IPS-20b (cell line): ENCODE measurements at regions not wholly inside any gene's neighbourhood (a gene's known extent, or its start where the extent isn't known, plus 50 kb on each side); places are given as distances from the start of the nearest gene placed in this dataset.

ENCODE experiments used
- H3K27ac ChIP-seq: one replicate; pipeline ENCODE4 v1.5.1; 2013; ENCODE audit warnings: low read length
- H3K27me3 ChIP-seq: 2 replicates; pipeline ENCODE4 v1.6.1; 2013; ENCODE audit warnings: mild to moderate bottlenecking, low read length, inconsistent platforms; ENCODE audit not compliant: insufficient read depth
- H3K36me3 ChIP-seq: 2 replicates; pipeline ENCODE4 v1.6.1; 2013; ENCODE audit warnings: low read depth, mild to moderate bottlenecking, inconsistent platforms, low read length, moderate library complexity; ENCODE audit not compliant: insufficient read depth
- H3K4me1 ChIP-seq: 2 replicates; pipeline ENCODE4 v1.6.1; 2013; ENCODE audit warnings: mild to moderate bottlenecking, control low read depth, inconsistent platforms, low read length, moderate library complexity; ENCODE audit not compliant: insufficient read depth
- H3K4me3 ChIP-seq: 2 replicates; pipeline ENCODE4 v1.5.1; 2013; ENCODE audit warnings: mild to moderate bottlenecking, low read length, inconsistent platforms
- H3K9ac ChIP-seq: 2 replicates; pipeline ENCODE4 v1.6.1; 2013; ENCODE audit warnings: low read depth, mild to moderate bottlenecking, inconsistent platforms, low read length, moderate library complexity
- H3K9me3 ChIP-seq: 2 replicates; pipeline ENCODE4 v1.6.1; 2013; ENCODE audit warnings: mild to moderate bottlenecking, low read depth, low read length, inconsistent platforms; ENCODE audit not compliant: insufficient read depth

DNA sequence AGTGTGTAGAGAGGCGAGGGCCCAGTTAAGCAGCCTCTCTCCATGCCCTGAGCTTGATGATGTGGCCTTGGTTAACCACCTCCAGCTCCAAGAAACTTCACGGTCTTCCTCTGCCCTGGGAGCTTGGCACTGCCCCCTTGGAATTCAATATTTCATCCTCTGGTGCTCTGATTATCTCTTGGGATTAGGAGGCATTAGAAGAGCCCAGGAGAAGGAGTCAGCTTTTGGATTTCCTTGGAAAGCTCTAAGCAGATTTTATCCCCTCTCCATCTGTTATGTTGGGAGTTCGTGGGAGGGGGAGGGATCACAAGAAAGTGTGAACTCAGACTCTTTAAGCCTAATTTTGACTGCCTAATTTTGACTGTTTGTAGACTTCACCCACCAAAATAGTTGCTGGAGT lies 132.7 kb upstream of the AGBL1 start:
- no peaks in the 10 kb centered on the region for H3K9me3 ChIP-seq
- no peak overlapping the region for H3K27ac ChIP-seq
- no peaks in the 10 kb centered on the region for H3K4me1 ChIP-seq
- no peak overlapping the region for H3K4me3 ChIP-seq
- no peaks in the 10 kb centered on the region for H3K27me3 ChIP-seq
- H3K36me3 ChIP-seq = no peaks in the 10 kb centered on the region
- H3K9ac ChIP-seq = no peak overlapping the region

DNA sequence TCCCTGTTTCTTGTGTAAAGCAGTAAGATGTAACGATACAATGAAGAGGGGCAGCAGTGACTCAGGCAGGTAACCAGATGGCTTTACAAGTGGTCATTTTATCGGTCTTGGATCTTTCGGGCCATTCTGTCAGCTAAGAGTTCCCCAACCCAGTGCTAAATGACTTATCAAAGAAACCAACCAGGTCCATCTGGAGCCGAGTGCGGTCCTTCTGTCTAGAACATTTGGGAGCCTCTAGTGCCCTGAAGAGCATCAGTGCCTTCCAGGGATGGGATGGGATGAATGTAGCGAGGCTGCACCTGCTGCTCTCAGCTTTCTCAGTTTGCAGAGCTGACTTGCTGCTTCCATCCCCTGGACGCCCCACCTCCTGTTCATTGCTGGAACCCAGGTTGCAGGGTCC lies 131.7 kb upstream of the AGBL1 start:
- no peaks in the 10 kb centered on the region for H3K9me3 ChIP-seq
- H3K27me3 ChIP-seq = no peaks in the 10 kb centered on the region
- no peak overlapping the region for H3K27ac ChIP-seq
- no peaks in the 10 kb centered on the region for H3K4me1 ChIP-seq
- H3K9ac ChIP-seq = no peak overlapping the region
- no peak overlapping the region for H3K4me3 ChIP-seq
- H3K36me3 ChIP-seq = no peaks in the 10 kb centered on the region

DNA sequence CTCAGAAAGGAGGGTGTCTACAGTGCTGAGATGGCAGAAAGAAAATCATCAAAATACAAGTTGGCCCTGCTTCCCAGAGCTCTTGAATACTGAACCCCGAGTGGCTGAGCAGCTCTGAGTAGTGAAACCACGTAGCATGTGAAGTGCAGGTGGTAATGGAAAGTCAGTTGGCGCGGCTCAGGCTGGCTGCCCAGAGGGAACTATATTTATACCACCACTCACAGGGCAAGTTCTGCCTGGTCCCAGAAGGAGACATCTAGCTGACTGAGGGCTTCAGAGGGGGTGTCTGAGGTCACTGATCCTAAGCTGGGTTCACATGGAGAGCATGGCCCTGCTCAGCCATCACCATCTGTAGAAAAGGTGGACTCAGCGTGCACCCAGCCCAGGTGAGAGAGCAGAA lies 129.6 kb upstream of the AGBL1 start:
- H3K9ac ChIP-seq = no peak overlapping the region
- H3K27me3 ChIP-seq = no peaks in the 10 kb centered on the region
- H3K4me3 ChIP-seq = no peak overlapping the region
- no peaks in the 10 kb centered on the region for H3K4me1 ChIP-seq
- H3K9me3 ChIP-seq = no peaks in the 10 kb centered on the region
- no peaks in the 10 kb centered on the region for H3K36me3 ChIP-seq
- no peak overlapping the region for H3K27ac ChIP-seq

DNA sequence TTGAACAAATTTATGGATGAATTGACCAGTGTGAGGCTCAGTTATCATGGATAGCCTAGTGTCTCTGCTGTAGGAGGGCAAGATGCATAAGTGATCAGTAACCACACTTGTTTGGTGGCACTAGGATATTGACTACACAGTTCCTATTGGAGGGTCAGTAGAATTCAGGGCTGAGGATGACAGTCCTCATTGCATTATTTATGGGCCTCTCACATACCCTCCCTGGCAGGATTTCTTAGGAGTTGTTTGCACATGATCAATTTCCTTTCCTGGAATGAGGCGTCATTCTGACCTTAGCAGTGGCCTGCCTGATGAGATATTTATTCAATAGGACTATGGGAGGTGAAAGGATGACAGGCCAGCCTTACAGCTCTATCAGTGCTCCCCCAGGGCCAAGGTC lies 125.1 kb upstream of the AGBL1 start:
- Histone ChIP-seq H3K27me3 (no peaks in the 10 kb centered on the region), H3K9me3 (no peaks in the 10 kb centered on the region), H3K36me3 (no peaks in the 10 kb centered on the region), H3K27ac (no peak overlapping the region), H3K9ac (no peak overlapping the region), H3K4me3 (no peak overlapping the region), H3K4me1 (no peaks in the 10 kb centered on the region)

DNA sequence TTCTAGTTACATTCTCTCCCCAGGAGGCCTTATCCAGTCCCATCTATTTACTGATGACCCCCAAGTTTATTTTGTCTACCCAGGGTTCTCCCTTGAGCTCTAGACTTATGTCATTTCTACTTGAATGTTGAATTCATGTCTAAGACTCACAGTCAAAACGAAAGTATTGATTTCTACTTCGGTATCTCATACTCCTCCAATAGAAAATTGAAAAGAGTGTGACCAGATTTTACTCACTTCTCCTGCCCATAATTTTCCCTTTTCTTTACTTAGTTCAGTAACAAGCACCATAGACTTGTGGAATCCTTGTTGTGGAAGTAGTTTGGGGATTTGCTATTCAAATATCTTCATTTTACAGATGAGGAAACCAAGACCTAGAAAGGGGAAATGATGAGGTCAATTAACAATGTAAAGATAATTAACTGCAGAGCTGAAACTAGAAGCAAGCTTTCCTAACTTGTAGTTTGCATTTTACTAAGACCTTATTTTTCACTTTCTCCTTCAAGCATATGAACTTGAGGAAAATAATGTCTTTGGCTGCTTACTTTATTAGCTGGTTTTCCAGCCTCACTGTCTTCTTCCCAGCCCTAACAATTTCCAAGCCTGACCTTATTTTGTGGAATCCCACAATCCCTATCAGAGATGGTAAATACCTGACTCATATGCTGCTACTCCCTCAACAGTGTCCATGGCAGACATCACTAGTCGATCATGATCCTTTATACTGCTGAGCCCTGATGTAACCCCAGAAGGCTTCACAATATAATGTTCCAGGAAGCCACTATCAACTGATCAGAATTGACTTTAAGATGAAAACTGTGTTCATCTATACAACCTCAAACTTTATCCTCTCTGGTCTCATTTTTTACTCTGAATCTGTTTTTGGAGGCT lies 123.9 kb upstream of the AGBL1 start:
- Histone ChIP-seq H3K27ac (no peak overlapping the region), H3K4me3 (no peak overlapping the region), H3K9ac (no peak overlapping the region), H3K27me3 (no peaks in the 10 kb centered on the region), H3K36me3 (no peaks in the 10 kb centered on the region), H3K4me1 (no peaks in the 10 kb centered on the region), H3K9me3 (no peaks in the 10 kb centered on the region)

DNA sequence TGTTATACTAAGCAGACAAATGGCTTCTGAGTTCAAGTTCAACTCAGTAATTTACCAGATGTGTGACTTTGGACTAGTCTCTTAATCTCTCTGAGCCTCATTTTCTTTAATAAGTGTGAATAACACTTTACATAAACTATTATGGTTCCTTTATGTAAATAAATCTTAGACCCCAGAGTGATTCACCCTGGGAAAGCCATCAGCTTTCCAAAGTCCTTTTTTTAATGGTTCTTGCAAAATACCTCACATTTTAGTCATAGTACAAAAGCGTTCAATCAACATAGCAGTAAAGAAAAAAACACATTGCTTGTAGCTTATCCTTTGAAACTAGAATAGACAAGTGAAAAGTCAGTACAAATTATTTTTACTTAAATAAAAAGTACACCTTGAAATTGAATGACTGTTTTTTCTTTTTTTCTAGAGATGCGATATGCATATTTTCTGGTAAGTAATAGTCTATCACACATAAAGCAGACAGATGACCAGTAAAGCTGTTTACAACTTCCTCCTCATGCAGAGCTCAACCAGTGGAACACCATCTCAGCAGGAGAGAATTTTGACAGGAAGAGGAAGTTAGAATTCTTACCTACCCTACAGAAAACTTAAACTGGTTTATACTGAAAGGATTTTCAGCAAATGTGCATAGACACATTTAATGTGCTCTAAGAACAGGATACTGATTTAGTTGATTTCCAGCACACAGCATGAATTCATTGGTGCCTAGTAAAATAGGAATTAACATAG lies 123.0 kb upstream of the AGBL1 start:
- Histone ChIP-seq H3K27me3 (no peaks in the 10 kb centered on the region), H3K9ac (no peak overlapping the region), H3K9me3 (no peaks in the 10 kb centered on the region), H3K4me1 (no peaks in the 10 kb centered on the region), H3K36me3 (no peaks in the 10 kb centered on the region), H3K27ac (no peak overlapping the region), H3K4me3 (no peak overlapping the region)

DNA sequence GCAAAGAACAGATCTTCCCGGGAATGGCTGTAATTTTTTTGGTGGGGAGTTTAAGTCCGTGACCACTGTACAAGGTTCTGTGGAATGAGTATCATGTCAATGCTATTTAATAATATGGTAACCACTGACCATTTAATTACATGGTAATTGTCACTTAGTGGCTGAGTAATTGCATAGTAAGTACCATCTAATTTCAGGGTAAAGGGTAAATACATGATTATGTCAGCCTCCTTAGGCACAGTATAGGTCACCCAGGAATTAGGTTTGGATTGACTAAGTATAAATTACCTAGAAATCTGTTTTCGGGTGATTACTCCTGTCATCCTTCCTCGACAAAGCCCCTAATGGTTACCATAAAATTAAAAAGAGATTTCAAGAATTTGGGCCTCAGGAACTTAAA lies 120.1 kb upstream of the AGBL1 start:
- H3K9me3 ChIP-seq = no peaks in the 10 kb centered on the region
- H3K4me1 ChIP-seq = no peaks in the 10 kb centered on the region
- H3K27ac ChIP-seq = no peak overlapping the region
- no peaks in the 10 kb centered on the region for H3K27me3 ChIP-seq
- H3K36me3 ChIP-seq = no peaks in the 10 kb centered on the region
- no peak overlapping the region for H3K9ac ChIP-seq
- H3K4me3 ChIP-seq = no peak overlapping the region

DNA sequence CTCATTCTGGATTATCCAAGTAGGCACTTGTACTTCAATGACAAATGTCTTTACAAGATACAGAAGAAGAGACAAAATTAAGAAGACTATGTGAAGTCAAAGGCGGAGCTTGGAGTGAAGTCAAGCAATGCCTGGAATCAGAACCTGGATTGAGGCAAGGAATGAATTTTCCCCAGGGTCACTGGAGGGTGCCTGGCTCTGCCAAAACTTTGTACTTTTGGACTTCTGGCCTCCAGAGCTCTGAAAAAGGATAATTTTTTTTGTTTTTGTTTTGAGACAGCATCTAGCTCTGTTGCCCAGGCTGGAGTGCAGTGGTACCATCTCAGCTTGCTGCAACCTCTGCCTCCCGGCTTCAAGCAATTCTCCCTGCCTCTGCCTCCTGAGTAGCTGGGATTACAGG lies 119.3 kb upstream of the AGBL1 start:
- Histone ChIP-seq H3K4me3 (no peak overlapping the region), H3K9ac (no peak overlapping the region), H3K27ac (no peak overlapping the region), H3K36me3 (no peaks in the 10 kb centered on the region), H3K9me3 (no peaks in the 10 kb centered on the region), H3K4me1 (no peaks in the 10 kb centered on the region), H3K27me3 (no peaks in the 10 kb centered on the region)

DNA sequence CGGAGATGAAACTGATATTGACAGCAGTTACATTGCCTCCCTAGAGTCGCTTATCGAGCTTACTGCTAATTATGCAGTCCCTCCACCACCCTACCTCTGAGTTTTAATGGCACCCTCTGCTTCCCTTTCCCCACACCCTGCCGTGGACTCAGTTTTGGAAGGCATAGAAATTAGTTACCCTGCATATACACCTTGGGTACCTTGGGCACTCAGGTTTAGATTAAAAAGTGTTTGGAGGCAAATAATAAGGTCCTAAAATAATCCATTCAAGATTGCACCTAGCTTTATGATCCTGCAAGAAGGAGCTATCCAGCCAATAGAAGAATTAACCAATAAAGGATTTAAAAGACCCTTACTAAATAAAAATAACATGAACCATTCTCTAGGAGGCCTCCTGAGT lies 117.8 kb upstream of the AGBL1 start:
- H3K4me3 ChIP-seq = no peak overlapping the region
- H3K9me3 ChIP-seq = no peaks in the 10 kb centered on the region
- no peak overlapping the region for H3K9ac ChIP-seq
- no peaks in the 10 kb centered on the region for H3K27me3 ChIP-seq
- no peaks in the 10 kb centered on the region for H3K4me1 ChIP-seq
- H3K36me3 ChIP-seq = no peaks in the 10 kb centered on the region
- H3K27ac ChIP-seq = no peak overlapping the region

DNA sequence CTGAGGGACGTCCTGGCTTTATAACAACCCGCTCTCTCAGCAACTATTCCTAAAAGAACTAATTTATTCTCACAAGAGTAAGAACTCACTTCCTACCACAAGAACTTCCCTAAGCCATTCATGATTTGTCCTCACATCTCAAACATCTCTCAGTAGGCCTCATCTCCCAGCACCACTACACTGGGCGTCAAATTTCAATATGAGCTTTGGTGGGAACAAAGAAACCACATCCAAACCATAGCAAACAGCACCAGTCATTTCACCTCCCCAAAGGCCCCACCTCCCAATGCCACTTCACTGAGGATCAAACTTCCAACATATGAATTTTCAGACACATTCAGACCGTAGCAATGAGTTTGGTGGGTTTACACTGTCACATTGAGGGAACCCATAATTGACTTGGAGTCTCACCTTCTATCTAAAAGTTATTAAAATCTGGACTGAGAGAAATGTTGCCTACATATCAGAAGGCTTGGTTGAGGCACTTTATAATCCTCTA lies 116.4 kb upstream of the AGBL1 start:
- H3K36me3 ChIP-seq = no peaks in the 10 kb centered on the region
- no peak overlapping the region for H3K4me3 ChIP-seq

DNA sequence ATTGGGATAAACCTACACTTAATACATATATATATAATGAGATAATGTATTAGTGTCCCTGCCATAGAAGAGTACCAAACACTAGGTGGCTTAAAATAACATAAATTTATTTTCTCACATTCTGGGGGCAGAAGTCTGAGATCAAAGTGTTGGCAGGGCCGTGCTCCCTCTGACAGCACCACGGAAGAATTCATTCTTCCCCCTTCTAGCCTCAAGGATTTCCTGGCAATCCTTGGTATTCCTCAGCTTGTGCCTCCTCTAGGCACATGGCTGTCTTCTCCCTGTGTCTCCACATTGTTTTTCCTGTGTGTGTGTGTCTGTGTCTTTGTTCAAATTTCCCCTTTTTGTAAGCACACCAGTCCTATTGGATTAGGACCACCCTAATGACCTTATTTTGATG lies 115.2 kb upstream of the AGBL1 start:
- Histone ChIP-seq H3K9ac (no peak overlapping the region), H3K9me3 (no peaks in the 10 kb centered on the region), H3K36me3 (no peaks in the 10 kb centered on the region), H3K27me3 (no peaks in the 10 kb centered on the region), H3K27ac (no peak overlapping the region), H3K4me1 (no peaks in the 10 kb centered on the region), H3K4me3 (no peak overlapping the region)

More for the DNA sequence above, 116.4 kb upstream of the AGBL1 start:
- no peak overlapping the region for H3K27ac ChIP-seq
- H3K9me3 ChIP-seq = no peaks in the 10 kb centered on the region
- H3K9ac ChIP-seq = no peak overlapping the region
- H3K27me3 ChIP-seq = no peaks in the 10 kb centered on the region
- no peaks in the 10 kb centered on the region for H3K4me1 ChIP-seq

DNA sequence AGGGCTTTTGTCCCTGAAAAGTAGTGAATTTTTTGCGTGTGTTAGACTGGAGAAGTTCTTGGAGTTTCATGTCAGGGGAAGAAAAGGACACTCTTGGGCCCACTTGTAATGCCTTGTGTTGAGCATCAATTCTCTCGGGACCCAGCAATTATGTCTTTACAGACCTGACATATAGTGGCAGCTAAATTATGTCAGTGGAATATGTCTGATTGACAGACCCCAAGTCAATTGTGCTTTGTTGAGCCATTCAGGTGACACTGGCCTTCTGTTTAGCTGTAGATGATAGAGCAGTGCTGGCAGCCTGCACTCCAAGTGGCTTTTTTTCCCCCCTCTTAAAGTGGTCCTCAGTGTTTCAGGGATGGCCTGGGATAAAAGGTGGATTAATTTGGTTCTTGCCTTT lies 112.1 kb upstream of the AGBL1 start:
- Histone ChIP-seq H3K4me3 (no peak overlapping the region), H3K9me3 (no peaks in the 10 kb centered on the region), H3K36me3 (no peaks in the 10 kb centered on the region), H3K27ac (no peak overlapping the region), H3K27me3 (no peaks in the 10 kb centered on the region), H3K4me1 (no peaks in the 10 kb centered on the region), H3K9ac (no peak overlapping the region)
